Middle frontal gyrus (tissue), 1 donor: ENCODE measurements at regions not wholly inside any gene's neighbourhood (a gene's known extent, or its start where the extent isn't known, plus 50 kb on each side); places are given as distances from the start of the nearest gene placed in this dataset.

Experiments used
- DNase-seq: peaks from one replicate; pipeline ENCODE4 v3.0.0-alpha.2; 2015; ENCODE audit warnings: low spot score; ENCODE audit errors: extremely low spot score

GRCh38 chr11:91768783-91769182, 455.8 kb upstream of the FAT3 start:
- DNase-seq: no peak

GRCh38 chr11:91763331-91763730, 461.3 kb upstream of the FAT3 start:
- DNase-seq: no peak

- no peak for DNase-seq
Measured at GRCh38 chr11:91761406-91762025, 463.1 kb upstream of the FAT3 start.

- DNase-seq: no peak
Measured at GRCh38 chr11:91756829-91757480, 467.7 kb upstream of the FAT3 start.

GRCh38 chr11:91755951-91756707, 468.5 kb upstream of the FAT3 start:
- DNase-seq: no peak

GRCh38 chr11:91755526-91755925, 469.1 kb upstream of the FAT3 start:
- no peak for DNase-seq

- DNase-seq: no peak
Measured at GRCh38 chr11:91749251-91749650, 475.4 kb upstream of the FAT3 start.

GRCh38 chr11:91742155-91742554, 482.5 kb upstream of the FAT3 start:
- DNase-seq: no peak

GRCh38 chr11:91731051-91731450, 493.6 kb upstream of the FAT3 start:
- DNase-seq: no peak

- DNase-seq: no peak
Measured at GRCh38 chr11:91730620-91731019, 494.0 kb upstream of the FAT3 start.

- DNase-seq: no peak
Measured at GRCh38 chr11:91730057-91730456, 494.6 kb upstream of the FAT3 start.

- no peak for DNase-seq
Measured at GRCh38 chr11:91717169-91717568, 507.4 kb upstream of the FAT3 start.

GRCh38 chr11:91707652-91708482, 516.8 kb upstream of the FAT3 start:
- no peak for DNase-seq

GRCh38 chr11:91703042-91703441, 521.6 kb upstream of the FAT3 start:
- DNase-seq: no peak

- DNase-seq: no peak
Measured at GRCh38 chr11:91700854-91701253, 523.8 kb upstream of the FAT3 start.

GRCh38 chr11:91698845-91699244, 525.8 kb upstream of the FAT3 start:
- DNase-seq: no peak

- no peak for DNase-seq
Measured at GRCh38 chr11:91694331-91694730, 530.3 kb upstream of the FAT3 start.

GRCh38 chr11:91691872-91692271, 532.7 kb upstream of the FAT3 start:
- no peak for DNase-seq

GRCh38 chr11:91688672-91689071, 535.9 kb upstream of the FAT3 start:
- no peak for DNase-seq

- no peak for DNase-seq
Measured at GRCh38 chr11:91686700-91687099, 537.9 kb upstream of the FAT3 start.

- no peak for DNase-seq
Measured at GRCh38 chr11:91686281-91686680, 538.3 kb upstream of the FAT3 start.

- DNase-seq: no peak
Measured at GRCh38 chr11:91673705-91674104, 550.9 kb upstream of the FAT3 start.
